Ectodermal cell (in vitro differentiated cells): ENCODE measurements at regions not wholly inside any gene's neighbourhood (a gene's known extent, or its start where the extent isn't known, plus 50 kb on each side); places are given as distances from the start of the nearest gene placed in this dataset.

Experiments
- H3K27ac ChIP-seq: 2 replicates; pipeline ENCODE4 v1.7.0; 2013; ENCODE audit warnings: mild to moderate bottlenecking, low read depth, low read length; ENCODE audit not compliant: insufficient read depth, poor library complexity, severe bottlenecking
- H3K27me3 ChIP-seq: 2 replicates; pipeline ENCODE4 v1.7.0; 2013; ENCODE audit warnings: mild to moderate bottlenecking, low read length; ENCODE audit not compliant: insufficient read depth, control insufficient read depth, poor library complexity, severe bottlenecking
- H3K36me3 ChIP-seq: one replicate; pipeline ENCODE4 v1.7.0; 2013; ENCODE audit warnings: low read length; ENCODE audit not compliant: control insufficient read depth, insufficient read depth
- H3K4me1 ChIP-seq: one replicate; pipeline ENCODE4 v1.7.0; 2013; ENCODE audit warnings: low read length; ENCODE audit not compliant: control insufficient read depth, insufficient read depth
- H3K4me3 ChIP-seq: 2 replicates; pipeline ENCODE4 v1.7.0; 2013; ENCODE audit warnings: low read depth, low read length, control low read depth; ENCODE audit not compliant: insufficient read depth
- H3K9me3 ChIP-seq: 2 replicates; pipeline ENCODE4 v1.7.0; 2013; ENCODE audit warnings: mild to moderate bottlenecking, low read length, moderate library complexity; ENCODE audit not compliant: control insufficient read depth
- WGBS, 2 experiments: methylation state at CpG; one replicate each; pipeline ENCODE4 v1.1.7; 2013; ENCODE audit warnings: missing lambda C conversion rate in 2 of 2; 5-methylcytosine and 5-hydroxymethylcytosine counted together

DNA sequence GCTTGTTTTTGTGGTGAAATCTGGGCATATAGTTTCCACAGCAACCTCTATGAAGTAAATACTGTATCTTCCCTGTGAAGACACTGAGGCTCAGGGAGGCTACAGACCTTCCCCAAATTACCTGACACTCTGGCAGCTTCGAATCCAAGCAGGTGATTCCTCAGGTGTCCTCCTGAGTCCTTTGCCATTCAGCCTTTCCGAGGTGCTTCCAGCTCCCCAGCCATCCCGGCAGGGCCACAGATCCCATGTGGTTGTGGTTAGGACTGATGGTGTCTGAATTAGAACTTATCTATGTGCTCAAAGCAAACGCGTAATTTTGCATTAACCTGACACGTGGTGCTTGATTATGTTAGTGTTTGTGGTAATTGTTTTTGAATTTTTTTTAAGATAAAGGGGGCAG lies 785.6 kb downstream of the BRD1 start:
- no peaks in the 10 kb centered on the region for H3K4me1 ChIP-seq
- WGBS, 2 experiments = 94% methylated on average over 6 of the region's 6 CpGs
- H3K27me3 ChIP-seq = no peaks in the 10 kb centered on the region
- no peaks in the 10 kb centered on the region for H3K9me3 ChIP-seq
- H3K4me3 ChIP-seq = no peak overlapping the region
- H3K36me3 ChIP-seq = no peaks in the 10 kb centered on the region
- H3K27ac ChIP-seq = no peak overlapping the region

DNA sequence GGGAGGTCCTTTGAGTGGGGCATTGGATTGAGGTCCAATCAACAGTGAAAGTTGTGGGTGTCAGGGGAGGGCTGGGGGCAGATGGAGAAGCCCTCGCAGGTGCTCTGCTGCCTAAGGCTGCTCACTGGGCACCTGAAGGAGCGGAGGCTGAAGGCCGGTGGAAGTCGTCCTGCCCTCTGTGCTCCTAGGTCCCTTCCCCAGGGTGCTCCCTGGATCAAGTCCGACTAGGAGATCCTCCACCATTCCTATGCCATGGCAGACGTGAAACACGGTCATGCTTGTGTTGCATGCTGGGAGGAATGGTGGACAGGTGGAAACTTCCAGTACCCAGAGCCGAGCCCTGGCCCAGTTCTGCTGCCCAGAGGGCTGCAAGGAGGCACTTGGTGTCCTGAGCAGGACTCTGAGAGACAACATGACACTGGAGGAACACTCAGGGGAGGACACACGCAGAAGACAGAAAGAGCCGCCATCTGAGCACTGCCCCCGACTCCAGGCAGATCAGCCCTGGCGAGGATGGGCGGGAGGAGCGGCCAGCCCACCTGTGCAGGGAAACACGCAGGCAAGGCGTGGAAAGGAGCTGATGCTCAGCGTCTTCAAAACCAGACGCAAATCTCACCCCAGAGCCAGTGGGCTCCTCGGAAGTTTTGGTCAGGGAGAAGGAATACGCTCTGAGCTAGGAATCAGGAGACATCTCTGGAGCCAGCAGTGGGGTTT lies 786.8 kb downstream of the BRD1 start:
- Histone ChIP-seq H3K27ac (no peak overlapping the region), H3K27me3 (no peaks in the 10 kb centered on the region), H3K4me3 (no peak overlapping the region), H3K9me3 (no peaks in the 10 kb centered on the region), H3K4me1 (no peaks in the 10 kb centered on the region), H3K36me3 (no peaks in the 10 kb centered on the region)
- 84 to 86% methylated on average over 20 of the region's 20 CpGs for WGBS, 2 experiments

DNA sequence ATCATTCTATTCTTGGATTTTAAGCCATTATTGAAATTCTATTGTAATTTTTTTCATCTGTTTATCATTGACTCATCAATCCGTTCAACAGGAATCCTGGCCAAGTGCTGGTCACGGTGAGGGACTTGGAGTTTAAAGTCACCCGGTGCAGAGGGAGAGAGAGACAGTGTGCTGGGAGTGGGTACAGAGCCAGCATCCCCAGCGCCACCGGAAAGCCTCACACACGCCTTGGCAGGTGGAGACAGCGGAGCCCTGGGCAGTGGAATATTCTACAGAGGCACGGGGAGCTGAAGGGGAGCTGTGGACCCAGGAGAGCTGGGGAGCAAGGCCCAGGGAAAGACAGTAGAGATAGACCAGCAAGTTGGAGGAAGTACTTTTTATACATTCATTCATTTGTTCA lies 787.6 kb downstream of the BRD1 start:
- H3K27me3 ChIP-seq = no peaks in the 10 kb centered on the region
- no peak overlapping the region for H3K27ac ChIP-seq
- WGBS, 2 experiments = 82 to 84% methylated on average over 8 of the region's 8 CpGs
- no peaks in the 10 kb centered on the region for H3K36me3 ChIP-seq
- H3K9me3 ChIP-seq = no peaks in the 10 kb centered on the region
- no peak overlapping the region for H3K4me3 ChIP-seq
- no peaks in the 10 kb centered on the region for H3K4me1 ChIP-seq

DNA sequence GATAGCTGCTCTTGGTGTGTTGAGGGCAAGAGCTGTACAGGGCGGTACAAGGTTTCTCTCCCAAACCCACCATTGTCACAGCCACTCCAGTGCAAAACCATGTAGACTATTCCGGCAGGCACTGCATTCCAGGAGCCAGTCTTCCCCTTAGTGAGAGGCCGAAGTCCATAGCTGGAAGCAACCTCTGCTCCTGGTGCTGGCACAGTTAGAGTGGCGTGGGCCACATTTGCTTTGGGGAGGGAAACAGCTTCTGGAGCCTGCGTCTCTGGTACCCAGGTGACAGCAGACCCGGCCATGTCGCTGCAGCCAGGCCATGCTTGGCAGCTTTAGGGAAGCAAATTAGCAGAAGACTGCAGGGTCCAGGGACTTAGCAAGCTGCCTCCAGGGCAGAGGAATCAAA lies 788.0 kb downstream of the BRD1 start:
- H3K27ac ChIP-seq = no peak overlapping the region
- no peaks in the 10 kb centered on the region for H3K27me3 ChIP-seq
- H3K9me3 ChIP-seq = no peaks in the 10 kb centered on the region
- H3K4me3 ChIP-seq = no peak overlapping the region
- no peaks in the 10 kb centered on the region for H3K36me3 ChIP-seq
- no peaks in the 10 kb centered on the region for H3K4me1 ChIP-seq
- WGBS, 2 experiments = 92 to 98% methylated on average over 7 of the region's 7 CpGs

DNA sequence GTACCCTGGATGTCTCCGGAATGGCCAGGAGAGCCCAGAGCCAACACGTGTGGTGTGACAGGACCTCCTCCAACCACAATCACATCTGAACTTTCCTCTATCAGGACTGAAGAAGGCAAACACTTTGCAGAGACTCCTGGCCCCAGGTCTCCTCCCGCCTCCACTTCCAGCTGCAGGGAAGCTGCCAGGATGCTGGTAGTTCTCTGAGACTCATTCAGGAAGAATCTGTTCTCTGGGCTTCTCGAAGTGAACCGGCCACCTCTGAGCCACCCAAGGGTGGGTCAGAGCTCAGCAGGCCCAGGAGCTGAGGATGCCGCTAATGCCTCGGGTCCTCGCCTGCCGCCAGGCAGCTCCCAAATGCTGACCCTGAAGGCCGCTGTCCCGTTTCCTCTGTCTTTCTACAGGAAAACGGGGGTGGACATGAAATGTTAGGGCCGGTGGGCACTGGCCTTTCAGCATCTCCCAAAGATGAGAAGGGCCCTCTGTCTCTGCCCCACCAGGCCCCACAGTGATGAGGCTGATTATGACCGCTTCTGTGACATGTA lies 789.9 kb downstream of the BRD1 start:
- H3K9me3 ChIP-seq = no peaks in the 10 kb centered on the region
- H3K36me3 ChIP-seq = no peaks in the 10 kb centered on the region
- H3K4me1 ChIP-seq = peaks cover 2% of the 10 kb centered on the region
- no peaks in the 10 kb centered on the region for H3K27me3 ChIP-seq
- no peak overlapping the region for H3K4me3 ChIP-seq
- H3K27ac ChIP-seq = no peak overlapping the region
- WGBS, 2 experiments = 94 to 95% methylated on average over 14 of the region's 14 CpGs

DNA sequence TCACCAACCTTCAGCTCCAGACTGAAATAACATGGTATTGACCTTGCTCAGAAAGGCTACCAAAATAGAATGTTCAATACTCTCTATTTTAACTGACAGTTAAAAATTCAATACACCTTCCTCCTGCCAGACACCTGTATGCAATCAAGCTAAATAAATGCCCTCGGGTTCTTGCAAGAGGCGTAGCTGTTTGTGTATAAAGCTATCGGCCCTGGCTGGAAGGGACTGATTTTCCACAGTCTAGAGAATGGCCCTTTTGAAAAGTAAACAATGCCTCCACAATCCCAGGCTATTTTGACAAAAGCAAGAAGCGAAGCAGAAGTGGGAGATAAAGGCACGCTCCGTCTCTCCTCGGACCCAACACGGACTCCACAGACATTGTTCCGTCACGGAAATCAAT lies 791.2 kb downstream of the BRD1 start:
- Histone ChIP-seq H3K4me3 (no peak overlapping the region), H3K4me1 (peaks cover 9% of the 10 kb centered on the region), H3K9me3 (no peaks in the 10 kb centered on the region), H3K36me3 (no peaks in the 10 kb centered on the region), H3K27me3 (no peaks in the 10 kb centered on the region), H3K27ac (no peak overlapping the region)
- 96 to 98% methylated on average over 9 to 10 of the region's 10 CpGs for WGBS, 2 experiments

DNA sequence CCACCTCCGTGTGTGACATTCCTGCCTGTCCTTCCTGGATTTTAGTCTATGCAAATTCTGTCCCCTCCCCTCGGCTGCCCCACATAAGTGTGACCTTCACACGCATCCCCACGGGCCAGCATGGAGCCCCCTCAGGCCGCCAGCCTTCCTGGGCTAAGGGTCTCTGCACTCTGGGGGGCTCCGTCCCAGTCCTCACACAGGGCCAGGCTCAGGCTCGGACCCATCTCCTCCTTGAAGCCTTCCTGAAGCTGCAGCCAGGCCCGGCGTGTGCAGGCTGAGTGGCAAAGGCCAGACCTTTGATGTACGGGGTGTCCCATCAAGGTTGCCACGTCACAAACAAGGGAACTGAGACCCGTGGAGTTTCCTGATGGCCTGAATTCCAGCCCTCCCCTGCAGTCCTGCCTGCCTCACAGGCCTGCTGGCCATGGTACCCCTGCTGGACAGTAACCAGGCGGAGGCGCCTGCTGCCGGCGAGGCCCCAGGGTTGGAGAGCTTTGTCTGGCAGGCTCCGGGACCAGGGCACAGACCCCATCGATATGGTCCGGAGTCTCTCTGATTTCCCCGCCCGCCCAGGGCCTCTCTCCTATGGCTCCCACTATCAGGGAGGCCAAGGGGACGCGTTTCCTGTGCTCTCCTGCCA lies 791.7 kb downstream of the BRD1 start:
- H3K9me3 ChIP-seq = no peaks in the 10 kb centered on the region
- H3K27ac ChIP-seq = no peak overlapping the region
- 89% methylated on average over 23 of the region's 23 CpGs for WGBS, 2 experiments
- no peaks in the 10 kb centered on the region for H3K36me3 ChIP-seq
- H3K27me3 ChIP-seq = no peaks in the 10 kb centered on the region
- H3K4me3 ChIP-seq = no peak overlapping the region
- H3K4me1 ChIP-seq = peaks cover 9% of the 10 kb centered on the region

DNA sequence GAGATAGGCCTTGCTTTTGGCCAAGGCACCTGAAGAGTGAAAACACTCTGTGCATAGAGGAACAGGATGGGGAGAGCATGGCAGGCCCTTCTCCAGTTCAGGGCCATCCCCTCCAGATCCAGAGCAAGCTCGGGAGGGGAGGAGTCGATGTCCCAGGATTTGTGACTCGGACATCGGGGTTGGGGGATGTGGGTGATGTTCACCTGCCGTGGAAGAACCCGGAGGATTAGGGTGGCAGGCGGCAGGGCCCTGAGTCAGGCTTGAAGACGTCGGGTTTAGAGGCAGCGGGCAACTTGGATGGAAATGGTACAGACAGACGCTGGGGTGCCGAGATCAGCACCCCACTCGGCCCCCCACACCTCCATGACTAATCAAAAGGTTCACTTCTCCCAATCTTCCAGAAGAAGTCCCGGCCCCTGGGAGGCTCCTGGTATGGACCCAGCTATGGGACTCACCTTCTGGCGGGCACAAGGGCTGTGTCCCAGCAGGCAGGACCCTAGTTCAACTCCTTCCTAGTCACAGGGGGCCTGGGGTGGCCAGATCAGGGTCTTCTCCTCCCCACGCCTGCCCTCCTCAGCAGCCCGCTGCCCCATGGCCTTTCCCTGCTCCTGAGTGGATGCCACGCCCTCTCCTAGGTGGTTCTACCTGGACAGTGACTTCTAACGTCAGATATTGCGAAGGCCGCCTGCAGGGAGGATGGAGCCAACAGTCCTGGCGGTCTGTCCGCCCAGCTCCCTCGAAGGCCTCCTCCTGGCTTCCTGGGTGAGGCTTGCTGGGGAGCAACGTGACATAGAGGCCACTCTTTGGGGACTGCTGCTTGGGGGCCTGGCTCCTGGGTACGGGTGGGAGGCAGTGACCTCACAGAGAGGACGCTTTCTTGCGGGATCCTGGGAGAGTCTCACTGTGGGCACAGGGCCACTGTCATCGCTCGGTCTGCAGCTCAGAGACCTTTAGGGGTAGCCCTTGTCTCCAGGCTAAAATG lies 792.5 kb downstream of the BRD1 start:
- Histone ChIP-seq H3K9me3 (no peaks in the 10 kb centered on the region), H3K4me3 (no peak overlapping the region)
- WGBS, 2 experiments = 85 to 86% methylated on average over 30 of the region's 30 CpGs

DNA sequence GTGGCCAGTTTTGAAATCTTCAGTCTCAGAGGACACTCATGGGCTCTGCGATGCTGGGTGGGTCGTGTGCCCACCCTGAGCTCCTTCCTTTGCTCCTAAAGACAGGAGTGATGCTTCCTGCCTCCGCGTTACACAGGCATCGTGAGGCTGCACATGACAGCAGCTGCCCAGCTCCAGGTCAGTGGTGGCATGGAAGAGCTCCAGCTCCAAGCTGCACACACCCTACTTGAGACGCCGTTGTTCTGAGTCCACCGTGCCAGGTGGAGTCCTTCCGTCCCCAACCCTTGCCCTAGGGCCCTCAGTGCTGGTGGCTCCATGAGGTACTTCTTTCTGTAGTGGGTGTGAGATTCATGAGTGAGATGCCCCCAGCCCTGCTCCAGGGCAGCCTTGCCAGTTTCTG lies 794.1 kb downstream of the BRD1 start:
- Histone ChIP-seq H3K27me3 (no peaks in the 10 kb centered on the region), H3K27ac (no peak overlapping the region), H3K4me1 (peaks cover 9% of the 10 kb centered on the region), H3K9me3 (no peaks in the 10 kb centered on the region), H3K36me3 (no peaks in the 10 kb centered on the region), H3K4me3 (no peak overlapping the region)
- 92 to 94% methylated on average over 9 of the region's 9 CpGs for WGBS, 2 experiments

More for the DNA sequence above, 792.5 kb downstream of the BRD1 start:
- no peaks in the 10 kb centered on the region for H3K27me3 ChIP-seq
- no peak overlapping the region for H3K27ac ChIP-seq
- H3K4me1 ChIP-seq = peaks cover 9% of the 10 kb centered on the region
- no peaks in the 10 kb centered on the region for H3K36me3 ChIP-seq

DNA sequence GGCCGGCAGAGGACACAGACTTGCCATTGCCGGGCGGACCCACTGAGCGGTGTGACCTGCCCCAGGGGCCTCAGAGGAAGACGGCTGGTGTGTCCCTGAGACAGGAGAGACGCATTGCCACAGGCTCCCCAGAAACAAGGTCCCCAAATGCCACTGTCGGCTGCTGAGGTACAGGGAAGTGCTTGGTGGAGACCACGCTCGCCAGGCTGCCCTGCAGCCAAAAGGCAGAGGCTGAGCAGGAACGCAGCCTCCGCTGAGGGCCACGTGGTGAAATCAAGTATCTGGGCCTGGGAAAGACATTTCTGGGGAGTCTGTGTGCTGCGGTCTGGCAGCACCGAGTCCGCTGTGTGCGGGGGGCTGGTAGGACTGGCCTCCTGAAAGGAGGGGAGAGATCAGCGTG lies 794.9 kb downstream of the BRD1 start:
- WGBS, 2 experiments = 82 to 85% methylated on average over 17 of the region's 17 CpGs
- H3K4me1 ChIP-seq = peaks cover 9% of the 10 kb centered on the region

More for the DNA sequence above, 794.9 kb downstream of the BRD1 start:
- Histone ChIP-seq H3K27ac (no peak overlapping the region), H3K27me3 (no peaks in the 10 kb centered on the region), H3K4me3 (no peak overlapping the region), H3K36me3 (no peaks in the 10 kb centered on the region), H3K9me3 (no peaks in the 10 kb centered on the region)
